Kidney (tissue), 13 donors: ENCODE measurements at regions not wholly inside any gene's neighbourhood (a gene's known extent, or its start where the extent isn't known, plus 50 kb on each side); places are given as distances from the start of the nearest gene placed in this dataset.
"Not testable (repeated sequence)": the region's sequence is repeated elsewhere in the genome, so short reads cannot be mapped to it uniquely, and the experiment has no call there.

Source experiments
- DNase-seq, 5 donors: peaks; one replicate each; pipeline ENCODE4 v3.0.0-alpha.2; 2013 to 2020
- FAIRE-seq: peaks from 2 replicates; lab custom pipeline; 2012; peaks lifted over from hg19 to GRCh38; lab: Jason Lieb, UNC
- H3K27ac ChIP-seq, 2 donors: one replicate each; pipeline ENCODE4 v1.7.0; 2013; ENCODE audit warnings: low read depth in 2 of 2, low read length in 2 of 2, inconsistent platforms in 1 of 2
- H3K27me3 ChIP-seq: one replicate; pipeline ENCODE4 v1.7.1; 2013; ENCODE audit warnings: low read length, inconsistent platforms; ENCODE audit not compliant: control insufficient read depth, insufficient read depth
- H3K36me3 ChIP-seq, 3 donors: one replicate each; pipeline versions ENCODE4 v1.7.0 to v1.7.1; 2013; ENCODE audit warnings: low read length in 3 of 3, control low read depth in 1 of 3, inconsistent platforms in 1 of 3; ENCODE audit not compliant: insufficient read depth in 3 of 3, control insufficient read depth in 2 of 3
- H3K4me1 ChIP-seq, 3 donors: one replicate each; pipeline versions ENCODE4 v1.7.0 to v1.7.1; 2013; ENCODE audit warnings: low read length in 3 of 3, inconsistent platforms in 1 of 3, low read depth in 1 of 3; ENCODE audit not compliant: control insufficient read depth in 2 of 3, insufficient read depth in 2 of 3
- H3K4me3 ChIP-seq, 3 donors: one replicate each; pipeline versions ENCODE4 v1.7.0 to v1.8.1; 2013; ENCODE audit warnings: low read length in 3 of 3, control low read depth in 1 of 3, inconsistent platforms in 1 of 3
- H3K9ac ChIP-seq, 3 donors: one replicate each; pipeline versions ENCODE4 v1.7.0 to v1.7.1; 2013; ENCODE audit warnings: low read length in 3 of 3, control low read depth in 1 of 3, inconsistent platforms in 1 of 3
- H3K9me3 ChIP-seq, 3 donors: one replicate each; pipeline versions ENCODE4 v1.7.0 to v1.7.1; 2013; ENCODE audit warnings: low read length in 3 of 3, control low read depth in 1 of 3, inconsistent platforms in 1 of 3; ENCODE audit not compliant: control insufficient read depth in 2 of 3, insufficient read depth in 1 of 3
- CTCF ChIP-seq: IDR thresholded peaks from 3 replicates; pipeline ENCODE4 v1.5.1; 2012; ENCODE audit warnings: mild to moderate bottlenecking, moderate library complexity, borderline replicate concordance; ENCODE audit not compliant: insufficient read depth; ENCODE audit errors: extremely low read depth
- intact Hi-C: fragments of 100-400 bp; cut with DNase I; formaldehyde crosslinking; loops from one replicate; pipeline ENCODE4 v1.11.1; 2022
- donor health status: control.
- donor health status: control.
- donor health status: control.
- donor health status: control.
- donor health status: control.
- donor health status: DM: yes; HTN: yes; CAD: no.
- donor health status: Normal renal cell carcinoma (clear cell type).

GRCh38 chr12:87597114-87597513 lies 432.1 kb downstream of the C12orf50 start:
- Histone ChIP-seq H3K27me3 (no peaks in the 10 kb centered on the region), H3K9me3 (no peaks in the 10 kb centered on the region), H3K4me1 (no peaks in the 10 kb centered on the region), H3K27ac (no peak overlapping the region), H3K36me3 (no peaks in the 10 kb centered on the region), H3K9ac (no peak overlapping the region), H3K4me3 (no peak overlapping the region)
- FAIRE-seq (no peak), DNase-seq (no peak)
- intact Hi-C loops = no loop called here
- TF ChIP-seq CTCF = no peak

GRCh38 chr12:87596636-87597035 lies 432.6 kb downstream of the C12orf50 start:
- FAIRE-seq = no peak
- Histone ChIP-seq H3K4me1 (no peaks in the 10 kb centered on the region), H3K27me3 (no peaks in the 10 kb centered on the region), H3K27ac (no peak overlapping the region), H3K9ac (no peak overlapping the region), H3K9me3 (no peaks in the 10 kb centered on the region), H3K36me3 (no peaks in the 10 kb centered on the region), H3K4me3 (no peak overlapping the region)
- TF ChIP-seq CTCF = no peak
- intact Hi-C loops = no loop called here
- DNase-seq = no peak

- TF ChIP-seq CTCF = no peak
- intact Hi-C loops = no loop called here
Measured at GRCh38 chr12:87596134-87596533, 433.1 kb downstream of the C12orf50 start.

GRCh38 chr12:87585882-87586557 lies 443.2 kb downstream of the C12orf50 start:
- no peak for TF ChIP-seq CTCF
- intact Hi-C loops = no loop called here
- Histone ChIP-seq H3K36me3 (no peaks in the 10 kb centered on the region), H3K9me3 (no peaks in the 10 kb centered on the region), H3K27ac (no peak overlapping the region), H3K27me3 (no peaks in the 10 kb centered on the region), H3K4me3 (no peak overlapping the region), H3K4me1 (no peaks in the 10 kb centered on the region), H3K9ac (no peak overlapping the region)
- FAIRE-seq (no peak), DNase-seq (peak in 1 of 5 donors; percentile 4)

More at GRCh38 chr12:87596134-87596533, 433.1 kb downstream of the C12orf50 start:
- Histone ChIP-seq H3K4me1 (no peaks in the 10 kb centered on the region), H3K4me3 (no peak overlapping the region), H3K27me3 (no peaks in the 10 kb centered on the region), H3K9me3 (no peaks in the 10 kb centered on the region), H3K27ac (no peak overlapping the region), H3K36me3 (no peaks in the 10 kb centered on the region), H3K9ac (no peak overlapping the region)
- DNase-seq = no peak
- no peak for FAIRE-seq

GRCh38 chr12:87579091-87579490 lies 450.1 kb downstream of the C12orf50 start:
- H3K9ac ChIP-seq, H3K4me1 ChIP-seq, FAIRE-seq, H3K4me3 ChIP-seq, DNase-seq, intact Hi-C loops, H3K9me3 ChIP-seq, H3K36me3 ChIP-seq, H3K27me3 ChIP-seq, H3K27ac ChIP-seq: not testable (repeated sequence)
